Stomach (tissue), 4 donors: ENCODE measurements at regions not wholly inside any gene's neighbourhood (a gene's known extent, or its start where the extent isn't known, plus 50 kb on each side); places are given as distances from the start of the nearest gene placed in this dataset.

Experiments used
- POLR2A ChIP-seq, 4 donors: fragments of 450-650 bp; IDR thresholded peaks; one replicate each; pipeline ENCODE4 v1.6.1; 2016; ENCODE audit warnings: antibody characterized with exemption in 4 of 4, control low read depth in 2 of 4, mild to moderate bottlenecking in 1 of 4, moderate library complexity in 1 of 4
- POLR2AphosphoS5 ChIP-seq, 3 donors: sonication (generic); formaldehyde crosslinking; IDR thresholded peaks; one replicate each; pipeline ENCODE4 v1.6.1; 2016; ENCODE audit warnings: antibody characterized with exemption in 3 of 3
- TF ChIP-seq, protein P1 (sequence below), 7 experiments: fragments of 450-650 bp in 4 of 7; fragments of 200-600 bp in 3 of 7; sonication (generic) in 3 of 7; IDR thresholded peaks; one replicate each; pipeline ENCODE4 v1.5.1; 2016 to 2019; ENCODE audit warnings: antibody characterized with exemption in 7 of 7, control low read depth in 2 of 7, mild to moderate bottlenecking in 1 of 7

- TF ChIP-seq, protein P1, sequence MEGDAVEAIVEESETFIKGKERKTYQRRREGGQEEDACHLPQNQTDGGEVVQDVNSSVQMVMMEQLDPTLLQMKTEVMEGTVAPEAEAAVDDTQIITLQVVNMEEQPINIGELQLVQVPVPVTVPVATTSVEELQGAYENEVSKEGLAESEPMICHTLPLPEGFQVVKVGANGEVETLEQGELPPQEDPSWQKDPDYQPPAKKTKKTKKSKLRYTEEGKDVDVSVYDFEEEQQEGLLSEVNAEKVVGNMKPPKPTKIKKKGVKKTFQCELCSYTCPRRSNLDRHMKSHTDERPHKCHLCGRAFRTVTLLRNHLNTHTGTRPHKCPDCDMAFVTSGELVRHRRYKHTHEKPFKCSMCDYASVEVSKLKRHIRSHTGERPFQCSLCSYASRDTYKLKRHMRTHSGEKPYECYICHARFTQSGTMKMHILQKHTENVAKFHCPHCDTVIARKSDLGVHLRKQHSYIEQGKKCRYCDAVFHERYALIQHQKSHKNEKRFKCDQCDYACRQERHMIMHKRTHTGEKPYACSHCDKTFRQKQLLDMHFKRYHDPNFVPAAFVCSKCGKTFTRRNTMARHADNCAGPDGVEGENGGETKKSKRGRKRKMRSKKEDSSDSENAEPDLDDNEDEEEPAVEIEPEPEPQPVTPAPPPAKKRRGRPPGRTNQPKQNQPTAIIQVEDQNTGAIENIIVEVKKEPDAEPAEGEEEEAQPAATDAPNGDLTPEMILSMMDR (IDR thresholded peaks at IDR 0.05): no peak
- no peak for TF ChIP-seq POLR2A (IDR thresholded peaks at IDR 0.05)
- TF ChIP-seq POLR2AphosphoS5 (IDR thresholded peaks at IDR 0.05): no peak
These were observed 306.9 kb downstream of the BCL11A start for GRCh38 chr2:60246583-60246982.
